Neural cell (in vitro differentiated cells): ENCODE measurements at regions not wholly inside any gene's neighbourhood (a gene's known extent, or its start where the extent isn't known, plus 50 kb on each side); places are given as distances from the start of the nearest gene placed in this dataset.

Source experiments
- EP300 ChIP-seq: fragments of 450-650 bp; conservative IDR thresholded peaks from 2 replicates; pipeline ENCODE4 v1.6.1; 2014; ENCODE audit warnings: antibody characterized with exemption, mild to moderate bottlenecking, moderate library complexity; ENCODE audit not compliant: poor library complexity, severe bottlenecking
- EZH2 ChIP-seq: fragments of 200-600, 300-800 bp; shearing (Covaris generic), sonication (generic); IDR thresholded peaks from 2 replicates; pipeline ENCODE4 v1.6.1; 2014; ENCODE audit warnings: antibody characterized with exemption, low read length, borderline replicate concordance, mild to moderate bottlenecking; ENCODE audit not compliant: insufficient read depth, poor library complexity, severe bottlenecking
- POLR2AphosphoS5 ChIP-seq: IDR thresholded peaks from 2 replicates; pipeline ENCODE4 v1.6.1; 2012
- REST ChIP-seq: IDR thresholded peaks from 2 replicates; pipeline ENCODE4 v1.6.1; 2012; ENCODE audit warnings: borderline replicate concordance
- TF ChIP-seq, protein P1 (sequence below): fragments of 450-650 bp; IDR thresholded peaks from 2 replicates; pipeline ENCODE4 v1.5.1; 2014; ENCODE audit warnings: antibody characterized with exemption, mild to moderate bottlenecking, moderate library complexity; ENCODE audit not compliant: poor library complexity, severe bottlenecking

- TF ChIP-seq, protein P1, sequence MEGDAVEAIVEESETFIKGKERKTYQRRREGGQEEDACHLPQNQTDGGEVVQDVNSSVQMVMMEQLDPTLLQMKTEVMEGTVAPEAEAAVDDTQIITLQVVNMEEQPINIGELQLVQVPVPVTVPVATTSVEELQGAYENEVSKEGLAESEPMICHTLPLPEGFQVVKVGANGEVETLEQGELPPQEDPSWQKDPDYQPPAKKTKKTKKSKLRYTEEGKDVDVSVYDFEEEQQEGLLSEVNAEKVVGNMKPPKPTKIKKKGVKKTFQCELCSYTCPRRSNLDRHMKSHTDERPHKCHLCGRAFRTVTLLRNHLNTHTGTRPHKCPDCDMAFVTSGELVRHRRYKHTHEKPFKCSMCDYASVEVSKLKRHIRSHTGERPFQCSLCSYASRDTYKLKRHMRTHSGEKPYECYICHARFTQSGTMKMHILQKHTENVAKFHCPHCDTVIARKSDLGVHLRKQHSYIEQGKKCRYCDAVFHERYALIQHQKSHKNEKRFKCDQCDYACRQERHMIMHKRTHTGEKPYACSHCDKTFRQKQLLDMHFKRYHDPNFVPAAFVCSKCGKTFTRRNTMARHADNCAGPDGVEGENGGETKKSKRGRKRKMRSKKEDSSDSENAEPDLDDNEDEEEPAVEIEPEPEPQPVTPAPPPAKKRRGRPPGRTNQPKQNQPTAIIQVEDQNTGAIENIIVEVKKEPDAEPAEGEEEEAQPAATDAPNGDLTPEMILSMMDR, result no peak
- no peak for TF ChIP-seq EP300
- TF ChIP-seq EZH2, result no peak
- TF ChIP-seq POLR2AphosphoS5, result no peak
- no peak for TF ChIP-seq REST
Measured at GRCh38 chr18:41674506-41674905, 280.5 kb upstream of the PIK3C3 start.
